Kidney (tissue), 13 donors: ENCODE measurements at regions not wholly inside any gene's neighbourhood (a gene's known extent, or its start where the extent isn't known, plus 50 kb on each side); places are given as distances from the start of the nearest gene placed in this dataset.

Experiments used
- DNase-seq, 5 donors: peaks; one replicate each; pipeline ENCODE4 v3.0.0-alpha.2; 2013 to 2020
- FAIRE-seq: peaks from 2 replicates; lab custom pipeline; 2012; peaks lifted over from hg19 to GRCh38; lab: Jason Lieb, UNC
- H3K27ac ChIP-seq, 2 donors: one replicate each; pipeline ENCODE4 v1.7.0; 2013; ENCODE audit warnings: low read depth in 2 of 2, low read length in 2 of 2, inconsistent platforms in 1 of 2
- H3K27me3 ChIP-seq: one replicate; pipeline ENCODE4 v1.7.1; 2013; ENCODE audit warnings: low read length, inconsistent platforms; ENCODE audit not compliant: control insufficient read depth, insufficient read depth
- H3K36me3 ChIP-seq, 3 donors: one replicate each; pipeline versions ENCODE4 v1.7.0 to v1.7.1; 2013; ENCODE audit warnings: low read length in 3 of 3, control low read depth in 1 of 3, inconsistent platforms in 1 of 3; ENCODE audit not compliant: insufficient read depth in 3 of 3, control insufficient read depth in 2 of 3
- H3K4me1 ChIP-seq, 3 donors: one replicate each; pipeline versions ENCODE4 v1.7.0 to v1.7.1; 2013; ENCODE audit warnings: low read length in 3 of 3, inconsistent platforms in 1 of 3, low read depth in 1 of 3; ENCODE audit not compliant: control insufficient read depth in 2 of 3, insufficient read depth in 2 of 3
- H3K4me3 ChIP-seq, 3 donors: one replicate each; pipeline versions ENCODE4 v1.7.0 to v1.8.1; 2013; ENCODE audit warnings: low read length in 3 of 3, control low read depth in 1 of 3, inconsistent platforms in 1 of 3
- H3K9ac ChIP-seq, 3 donors: one replicate each; pipeline versions ENCODE4 v1.7.0 to v1.7.1; 2013; ENCODE audit warnings: low read length in 3 of 3, control low read depth in 1 of 3, inconsistent platforms in 1 of 3
- H3K9me3 ChIP-seq, 3 donors: one replicate each; pipeline versions ENCODE4 v1.7.0 to v1.7.1; 2013; ENCODE audit warnings: low read length in 3 of 3, control low read depth in 1 of 3, inconsistent platforms in 1 of 3; ENCODE audit not compliant: control insufficient read depth in 2 of 3, insufficient read depth in 1 of 3
- intact Hi-C: fragments of 100-400 bp; cut with DNase I; formaldehyde crosslinking; loops from one replicate; pipeline ENCODE4 v1.11.1; 2022
- TF ChIP-seq, protein P1 (sequence below): IDR thresholded peaks from 3 replicates; pipeline ENCODE4 v1.5.1; 2012; ENCODE audit warnings: mild to moderate bottlenecking, moderate library complexity, borderline replicate concordance; ENCODE audit not compliant: insufficient read depth; ENCODE audit errors: extremely low read depth
- donor health status: control.
- donor health status: control.
- donor health status: control.
- donor health status: control.
- donor health status: control.
- donor health status: DM: yes; HTN: yes; CAD: no.
- donor health status: Normal renal cell carcinoma (clear cell type).

- no peaks in the 10 kb centered on the region for H3K9me3 ChIP-seq
- FAIRE-seq (no peak), DNase-seq (peak in 1 of 5 donors; percentile 30)
- no peaks in the 10 kb centered on the region for H3K27me3 ChIP-seq
- H3K36me3 ChIP-seq: no peaks in the 10 kb centered on the region
- TF ChIP-seq, protein P1, sequence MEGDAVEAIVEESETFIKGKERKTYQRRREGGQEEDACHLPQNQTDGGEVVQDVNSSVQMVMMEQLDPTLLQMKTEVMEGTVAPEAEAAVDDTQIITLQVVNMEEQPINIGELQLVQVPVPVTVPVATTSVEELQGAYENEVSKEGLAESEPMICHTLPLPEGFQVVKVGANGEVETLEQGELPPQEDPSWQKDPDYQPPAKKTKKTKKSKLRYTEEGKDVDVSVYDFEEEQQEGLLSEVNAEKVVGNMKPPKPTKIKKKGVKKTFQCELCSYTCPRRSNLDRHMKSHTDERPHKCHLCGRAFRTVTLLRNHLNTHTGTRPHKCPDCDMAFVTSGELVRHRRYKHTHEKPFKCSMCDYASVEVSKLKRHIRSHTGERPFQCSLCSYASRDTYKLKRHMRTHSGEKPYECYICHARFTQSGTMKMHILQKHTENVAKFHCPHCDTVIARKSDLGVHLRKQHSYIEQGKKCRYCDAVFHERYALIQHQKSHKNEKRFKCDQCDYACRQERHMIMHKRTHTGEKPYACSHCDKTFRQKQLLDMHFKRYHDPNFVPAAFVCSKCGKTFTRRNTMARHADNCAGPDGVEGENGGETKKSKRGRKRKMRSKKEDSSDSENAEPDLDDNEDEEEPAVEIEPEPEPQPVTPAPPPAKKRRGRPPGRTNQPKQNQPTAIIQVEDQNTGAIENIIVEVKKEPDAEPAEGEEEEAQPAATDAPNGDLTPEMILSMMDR: no peak
- intact Hi-C loops: no loop called here
- no peak overlapping the region for H3K9ac ChIP-seq
- H3K4me3 ChIP-seq: peak overlapping the region in 1 of 3 donors; percentile 43
- no peaks in the 10 kb centered on the region for H3K4me1 ChIP-seq
- H3K27ac ChIP-seq: no peak overlapping the region
Measured at GRCh38 chr15:98513428-98513986, 134.8 kb upstream of the IGF1R start.

DNA sequence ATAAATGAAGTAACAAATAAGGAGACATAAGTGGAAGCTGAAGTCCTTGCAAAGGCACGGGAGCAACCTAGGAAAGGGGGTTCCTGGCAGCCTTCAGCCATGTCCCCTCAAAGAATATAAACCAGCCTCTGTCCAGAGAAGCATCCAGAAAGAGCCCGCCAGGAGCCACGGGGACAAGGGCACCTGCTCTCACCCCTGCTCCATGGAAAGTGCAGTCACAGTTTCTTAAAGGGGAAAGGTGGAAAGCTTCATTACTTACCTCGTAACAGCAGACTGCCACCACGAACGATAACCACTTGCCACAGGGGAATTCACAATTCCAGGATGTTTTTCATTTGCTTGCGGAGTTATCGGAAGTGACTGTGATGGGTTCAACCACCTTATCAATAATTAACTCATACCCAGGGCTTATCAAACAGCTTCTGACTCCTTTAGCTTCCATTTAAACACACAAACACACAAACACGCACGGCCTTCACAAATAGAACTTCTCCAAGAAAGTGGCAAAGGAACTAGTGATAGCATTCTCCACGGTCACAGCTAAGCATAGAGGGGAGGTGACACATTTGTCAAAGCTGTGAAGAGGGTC lies 134.2 kb upstream of the IGF1R start:
- intact Hi-C loops: no loop called here
- Histone ChIP-seq H3K4me3 (peak overlapping the region in 2 of 3 donors; percentile 43 to 45), H3K27me3 (no peaks in the 10 kb centered on the region), H3K27ac (no peak overlapping the region), H3K36me3 (no peaks in the 10 kb centered on the region), H3K9me3 (no peaks in the 10 kb centered on the region), H3K4me1 (no peaks in the 10 kb centered on the region), H3K9ac (no peak overlapping the region)
- no peak for DNase-seq
- FAIRE-seq: no peak
- TF ChIP-seq, protein P1: no peak

GRCh38 chr15:98518823-98519561 lies 129.3 kb upstream of the IGF1R start:
- Histone ChIP-seq H3K9me3 (no peaks in the 10 kb centered on the region), H3K9ac (no peak overlapping the region), H3K27ac (no peak overlapping the region), H3K27me3 (no peaks in the 10 kb centered on the region), H3K36me3 (no peaks in the 10 kb centered on the region), H3K4me1 (no peaks in the 10 kb centered on the region), H3K4me3 (no peak overlapping the region)
- intact Hi-C loops: no loop called here
- FAIRE-seq (no peak), DNase-seq (peak in 4 of 5 donors; percentile 70 to 92 (median 82))
- TF ChIP-seq, protein P1: peak; percentile 68
